ENCODE measurements at regions not wholly inside any gene's neighbourhood (a gene's known extent, or its start where the extent isn't known, plus 50 kb on each side); places are given as distances from the start of the nearest gene placed in this dataset.

GRCh38 chr13:112169941-112170822 is 103.2 kb downstream of the SOX1 start:
- Histone ChIP-seq H3K27ac (ENCODE audit: low read depth) (no peak overlapping the region), H3K4me3 (no peak overlapping the region), H3K4me1 (ENCODE audit: insufficient read depth) (no peaks in the 10 kb centered on the region), H3K9me2 (ENCODE audit: insufficient read depth) (no peaks in the 10 kb centered on the region), H3K4me2 (no peak overlapping the region), H2AFZ (no peak overlapping the region), H3F3A (replicated peaks; ENCODE audit: low read depth) (no peaks in the 10 kb centered on the region), H3K27me3 (ENCODE audit: insufficient read depth) (no peaks in the 10 kb centered on the region), H3K36me3 (ENCODE audit: insufficient read depth) (no peaks in the 10 kb centered on the region), H3K79me2 (replicated peaks; ENCODE audit: insufficient read depth) (no peaks in the 10 kb centered on the region), H4K20me1 (replicated peaks; ENCODE audit: insufficient read depth) (no peaks in the 10 kb centered on the region)
- Mint-ChIP-seq H3K4me1 (peaks cover 17% of the 10 kb centered on the region), H3K36me3 (ENCODE audit: low read depth) (no peaks in the 10 kb centered on the region; the same call in 2 of the 3 replicates), H3K4me3 (no peak overlapping the region), H3K9me3 (peaks cover 10% of the 10 kb centered on the region), H3K27ac (no peak overlapping the region), H3K27me3 (ENCODE audit: insufficient read depth, low read depth, poor library complexity) (peaks cover 4% of the 10 kb centered on the region)
- ATAC-seq (no peak), DNase-seq (ENCODE audit: low spot score) (no peak)
- TF ChIP-seq REST (IDR thresholded peaks at IDR 0.05; ENCODE audit: unreplicated experiment): no peak
- no peak for TF ChIP-seq ETS1 (IDR thresholded peaks at IDR 0.05)
- no peak for TF ChIP-seq CTCF (conservative IDR thresholded peaks at IDR 0.05; ENCODE audit: low read depth in 2 of 2)
- TF ChIP-seq POLR2AphosphoS5 (IDR thresholded peaks at IDR 0.05; ENCODE audit: low read depth): no peak
- TF ChIP-seq JUNB (IDR thresholded peaks at IDR 0.05; ENCODE audit: unreplicated experiment): no peak
- TF ChIP-seq ZNF462 (CRISPR knock-in tag; IDR thresholded peaks at IDR 0.05): no peak
- no peak for TF ChIP-seq ZNF114 (CRISPR knock-in tag; IDR thresholded peaks at IDR 0.05)

All from GM23338 (cell line).